Activated CD8-positive, alpha-beta memory T cell treated with anti-CD3 and anti-CD28 coated beads, Interleukin-2, amount 50 U/mL, for 48 hours (primary cell): ENCODE measurements at regions not wholly inside any gene's neighbourhood (a gene's known extent, or its start where the extent isn't known, plus 50 kb on each side); places are given as distances from the start of the nearest gene placed in this dataset.

Experiments
- DNase-seq: peaks from one replicate; pipeline ENCODE4 v3.0.0-alpha.2; 2020

- no peak for DNase-seq
These were observed 707.8 kb downstream of the STIM2 start for GRCh38 chr4:27568236-27568951.

GRCh38 chr4:27568952-27569319 is 708.3 kb downstream of the STIM2 start:
- DNase-seq: no peak

- no peak for DNase-seq
These were observed 714.1 kb downstream of the STIM2 start for GRCh38 chr4:27574743-27575142.

GRCh38 chr4:27577951-27578350 is 717.3 kb downstream of the STIM2 start:
- DNase-seq: no peak

- no peak for DNase-seq
These were observed 732.1 kb downstream of the STIM2 start for GRCh38 chr4:27592738-27593137.

- no peak for DNase-seq
These were observed 734.3 kb downstream of the STIM2 start for GRCh38 chr4:27594922-27595321.

GRCh38 chr4:27595571-27596360 is 735.1 kb downstream of the STIM2 start:
- no peak for DNase-seq

- DNase-seq: no peak
These were observed 741.5 kb downstream of the STIM2 start for GRCh38 chr4:27602172-27602571.

GRCh38 chr4:27604692-27605091 is 744.1 kb downstream of the STIM2 start:
- DNase-seq: no peak

- no peak for DNase-seq
These were observed 755.5 kb downstream of the STIM2 start for GRCh38 chr4:27616166-27616565.

- DNase-seq: no peak
These were observed 758.8 kb downstream of the STIM2 start for GRCh38 chr4:27619435-27619834.

GRCh38 chr4:27620886-27621285 is 760.2 kb downstream of the STIM2 start:
- no peak for DNase-seq

- DNase-seq: no peak
These were observed 764.1 kb downstream of the STIM2 start for GRCh38 chr4:27624749-27625148.

GRCh38 chr4:27628609-27629008 is 768.0 kb downstream of the STIM2 start:
- no peak for DNase-seq

GRCh38 chr4:27629532-27630225 is 769.0 kb downstream of the STIM2 start:
- DNase-seq: no peak

- DNase-seq: no peak
These were observed 775.6 kb downstream of the STIM2 start for GRCh38 chr4:27635936-27636913.

- DNase-seq: no peak
These were observed 777.7 kb downstream of the STIM2 start for GRCh38 chr4:27638163-27638915.

GRCh38 chr4:27643101-27643500 is 782.5 kb downstream of the STIM2 start:
- no peak for DNase-seq

GRCh38 chr4:27648416-27648815 is 787.8 kb downstream of the STIM2 start:
- DNase-seq: no peak

GRCh38 chr4:27662426-27662825 is 801.8 kb downstream of the STIM2 start:
- no peak for DNase-seq

- DNase-seq: no peak
These were observed 806.3 kb downstream of the STIM2 start for GRCh38 chr4:27666943-27667342.

GRCh38 chr4:27668001-27668400 is 807.4 kb downstream of the STIM2 start:
- no peak for DNase-seq
